ENCODE measurements at regions not wholly inside any gene's neighbourhood (a gene's known extent, or its start where the extent isn't known, plus 50 kb on each side); places are given as distances from the start of the nearest gene placed in this dataset.
A peak's percentile ranks its signal among the peaks of the same experiment; 100 is the strongest.

DNA sequence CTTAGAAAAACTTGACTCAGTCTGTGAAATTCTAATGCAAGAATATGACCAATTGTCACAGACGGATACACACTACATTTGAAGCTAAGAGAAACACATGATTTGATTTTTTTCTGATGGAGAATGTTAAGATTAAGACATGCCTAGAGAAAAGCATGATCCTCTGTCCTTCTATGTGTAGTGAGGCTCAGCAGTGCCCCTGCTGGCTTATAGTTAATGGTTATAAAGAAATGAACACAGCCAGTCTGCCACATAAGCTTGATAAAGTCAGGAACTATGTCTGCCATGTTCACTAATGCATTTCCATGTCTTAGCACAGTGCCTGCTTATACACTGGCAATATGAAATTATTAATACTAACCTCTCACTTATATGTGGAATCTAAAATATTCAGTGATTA is 168.1 kb upstream of the DAAM1 start:
- H3K4me2 ChIP-seq (replicated peaks; ENCODE audit: low read depth, low read length, poor library complexity, severe bottlenecking): no peak overlapping the region
- no peak overlapping the region for H3K9ac ChIP-seq (ENCODE audit: low read length)
- no peak overlapping the region for H2AFZ ChIP-seq (ENCODE audit: insufficient read depth, low read depth, low read length, poor library complexity, severe bottlenecking)
- Mint-ChIP-seq H3K4me3 (no peak overlapping the region), H3K9me3 (ENCODE audit: insufficient read depth) (no peaks in the 10 kb centered on the region), H3K27ac (no peak overlapping the region), H3K4me1 (no peaks in the 10 kb centered on the region), H3K27me3 (peaks cover 5% of the 10 kb centered on the region)
- no peak for ATAC-seq (ENCODE audit: low read depth)
- H3K79me2 ChIP-seq (ENCODE audit: control insufficient read depth, insufficient read depth, low read length): no peaks in the 10 kb centered on the region
- H3K27me3 ChIP-seq (replicated peaks in 1 of 4; ENCODE audit: control extremely low read depth in 1 of 4, control insufficient read depth in 3 of 4, insufficient read depth in 4 of 4, low read length in 3 of 4): no peaks in the 10 kb centered on the region
- no peaks in the 10 kb centered on the region for H3K9me3 ChIP-seq (ENCODE audit: control extremely low read depth in 1 of 3, control insufficient read depth in 2 of 3, insufficient read depth in 1 of 3, low read length in 2 of 3)
- intact Hi-C loops (cut with micrococcal nuclease): loop anchor here (10.0 kb wide), 1 partner anchor 516 kb away; no protein-coding TSS in a partner anchor
- no peak for TF ChIP-seq EZH2 (IDR thresholded peaks at IDR 0.05; ENCODE audit: borderline replicate concordance, insufficient read depth, low read depth, low read length, poor library complexity, severe bottlenecking)
- TF ChIP-seq, protein P1, sequence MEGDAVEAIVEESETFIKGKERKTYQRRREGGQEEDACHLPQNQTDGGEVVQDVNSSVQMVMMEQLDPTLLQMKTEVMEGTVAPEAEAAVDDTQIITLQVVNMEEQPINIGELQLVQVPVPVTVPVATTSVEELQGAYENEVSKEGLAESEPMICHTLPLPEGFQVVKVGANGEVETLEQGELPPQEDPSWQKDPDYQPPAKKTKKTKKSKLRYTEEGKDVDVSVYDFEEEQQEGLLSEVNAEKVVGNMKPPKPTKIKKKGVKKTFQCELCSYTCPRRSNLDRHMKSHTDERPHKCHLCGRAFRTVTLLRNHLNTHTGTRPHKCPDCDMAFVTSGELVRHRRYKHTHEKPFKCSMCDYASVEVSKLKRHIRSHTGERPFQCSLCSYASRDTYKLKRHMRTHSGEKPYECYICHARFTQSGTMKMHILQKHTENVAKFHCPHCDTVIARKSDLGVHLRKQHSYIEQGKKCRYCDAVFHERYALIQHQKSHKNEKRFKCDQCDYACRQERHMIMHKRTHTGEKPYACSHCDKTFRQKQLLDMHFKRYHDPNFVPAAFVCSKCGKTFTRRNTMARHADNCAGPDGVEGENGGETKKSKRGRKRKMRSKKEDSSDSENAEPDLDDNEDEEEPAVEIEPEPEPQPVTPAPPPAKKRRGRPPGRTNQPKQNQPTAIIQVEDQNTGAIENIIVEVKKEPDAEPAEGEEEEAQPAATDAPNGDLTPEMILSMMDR (IDR thresholded peaks at IDR 0.05): peak; percentile 38
- no peaks in the 10 kb centered on the region for H4K20me1 ChIP-seq (ENCODE audit: control insufficient read depth, insufficient read depth, low read length, poor library complexity, severe bottlenecking)
- no CpG with 5 or more reads among the region's 1 CpG for WGBS (ENCODE audit: insufficient coverage)
- no peak overlapping the region for H3K4me3 ChIP-seq (ENCODE audit: control extremely low read depth in 1 of 5, extremely low read depth in 1 of 5, insufficient read depth in 1 of 5, low read depth in 2 of 5, low read length in 4 of 5)
- POLR2A ChIA-PET: no interaction called here
- no peak for DNase-seq
- CTCF ChIA-PET: interaction anchor here (1.7 kb wide), 1 partner anchor 11 kb away, joined by 4 read pairs; no protein-coding TSS in a partner anchor
- H3K36me3 ChIP-seq (replicated peaks in 1 of 2; ENCODE audit: control extremely low read depth in 1 of 2, control insufficient read depth in 1 of 2, extremely low read depth in 1 of 2, insufficient read depth in 2 of 2, low read length in 1 of 2): no peaks in the 10 kb centered on the region
- no peak overlapping the region for H3K27ac ChIP-seq (ENCODE audit: low read length in 2 of 2)
- H3K4me1 ChIP-seq (ENCODE audit: control insufficient read depth in 2 of 2, insufficient read depth in 2 of 2, low read length in 2 of 2): no peaks in the 10 kb centered on the region

- H3K9ac ChIP-seq (ENCODE audit: low read length): no peak overlapping the region
- H4K20me1 ChIP-seq (ENCODE audit: control insufficient read depth, insufficient read depth, low read length, poor library complexity, severe bottlenecking): no peaks in the 10 kb centered on the region
- Mint-ChIP-seq H3K9me3 (ENCODE audit: insufficient read depth) (peaks cover 2% of the 10 kb centered on the region), H3K4me1 (no peaks in the 10 kb centered on the region), H3K27me3 (peaks cover 14% of the 10 kb centered on the region), H3K27ac (no peak overlapping the region), H3K4me3 (no peak overlapping the region)
- no peaks in the 10 kb centered on the region for H3K79me2 ChIP-seq (ENCODE audit: control insufficient read depth, insufficient read depth, low read length)
- intact Hi-C loops (cut with micrococcal nuclease): loop anchor here (10.0 kb wide), 1 partner anchor 517 kb away; no protein-coding TSS in a partner anchor
- no peaks in the 10 kb centered on the region for H3K4me1 ChIP-seq (ENCODE audit: control insufficient read depth in 2 of 2, insufficient read depth in 2 of 2, low read length in 2 of 2)
- ATAC-seq (ENCODE audit: low read depth) (no peak), DNase-seq (no peak)
- no peak overlapping the region for H3K27ac ChIP-seq (ENCODE audit: low read length in 2 of 2)
- no peaks in the 10 kb centered on the region for H3K9me3 ChIP-seq (ENCODE audit: control extremely low read depth in 1 of 3, control insufficient read depth in 2 of 3, insufficient read depth in 1 of 3, low read length in 2 of 3)
- CTCF ChIA-PET: interaction anchor here (1.3 kb wide), 1 partner anchor 521 kb away, joined by 3 read pairs; no protein-coding TSS in a partner anchor
- H3K4me2 ChIP-seq (replicated peaks; ENCODE audit: low read depth, low read length, poor library complexity, severe bottlenecking): no peak overlapping the region
- POLR2A ChIA-PET: no interaction called here
- H3K27me3 ChIP-seq (replicated peaks in 1 of 4; ENCODE audit: control extremely low read depth in 1 of 4, control insufficient read depth in 3 of 4, insufficient read depth in 4 of 4, low read length in 3 of 4): no peaks in the 10 kb centered on the region
- 100% methylated on average over 1 of the region's 4 CpGs for WGBS (ENCODE audit: insufficient coverage)
- no peak overlapping the region for H2AFZ ChIP-seq (ENCODE audit: insufficient read depth, low read depth, low read length, poor library complexity, severe bottlenecking)
- TF ChIP-seq, protein P1 (IDR thresholded peaks at IDR 0.05): no peak
- TF ChIP-seq EZH2 (IDR thresholded peaks at IDR 0.05; ENCODE audit: borderline replicate concordance, insufficient read depth, low read depth, low read length, poor library complexity, severe bottlenecking): no peak
- no peak overlapping the region for H3K4me3 ChIP-seq (ENCODE audit: control extremely low read depth in 1 of 5, extremely low read depth in 1 of 5, insufficient read depth in 1 of 5, low read depth in 2 of 5, low read length in 4 of 5)
- H3K36me3 ChIP-seq (replicated peaks in 1 of 2; ENCODE audit: control extremely low read depth in 1 of 2, control insufficient read depth in 1 of 2, extremely low read depth in 1 of 2, insufficient read depth in 2 of 2, low read length in 1 of 2): no peaks in the 10 kb centered on the region
Observed at GRCh38 chr14:59022144-59022543, 166.3 kb upstream of the DAAM1 start.

Measured in B cell (primary cell).